ENCODE measurements at regions not wholly inside any gene's neighbourhood (a gene's known extent, or its start where the extent isn't known, plus 50 kb on each side); places are given as distances from the start of the nearest gene placed in this dataset.
A peak's percentile ranks its signal among the peaks of the same experiment; 100 is the strongest.

- Histone ChIP-seq H3K27me3 (ENCODE audit: control insufficient read depth in 3 of 3, insufficient read depth in 3 of 3, low read length in 2 of 3) (no peaks in the 10 kb centered on the region), H3K9ac (ENCODE audit: insufficient read depth in 1 of 2, low read length in 2 of 2) (no peak overlapping the region), H3K36me3 (ENCODE audit: control insufficient read depth in 4 of 4, insufficient read depth in 4 of 4, low read length in 4 of 4) (no peaks in the 10 kb centered on the region), H3K4me3 (no peak overlapping the region), H3K27ac (ENCODE audit: low read depth in 1 of 2, low read length in 1 of 2) (no peak overlapping the region), H3K9me3 (ENCODE audit: control insufficient read depth in 4 of 4, insufficient read depth in 3 of 4, low read length in 3 of 4) (no peaks in the 10 kb centered on the region), H3K4me1 (ENCODE audit: control insufficient read depth in 5 of 5, insufficient read depth in 5 of 5, low read length in 5 of 5) (peaks cover 0 to 22% (median 0%) of the 10 kb centered on the region in 5 donors)
- DNase-seq, result no peak
- no peak for ATAC-seq (ENCODE audit: insufficient read depth, low FRiP score)
- no peak for TF ChIP-seq CTCF (IDR thresholded peaks at IDR 0.05; ENCODE audit: control extremely low read depth, extremely low read depth)
Observed at GRCh38 chr4:126180642-126181041, 865.9 kb downstream of the FAT4 start.

GRCh38 chr4:126182336-126182735 lies 867.6 kb downstream of the FAT4 start:
- H3K4me3 ChIP-seq, result no peak overlapping the region
- TF ChIP-seq CTCF (IDR thresholded peaks at IDR 0.05; ENCODE audit: control extremely low read depth, extremely low read depth), result no peak
- H3K27ac ChIP-seq (ENCODE audit: low read depth in 1 of 2, low read length in 1 of 2), result no peak overlapping the region
- peaks cover 0 to 22% (median 0%) of the 10 kb centered on the region in 5 donors for H3K4me1 ChIP-seq (ENCODE audit: control insufficient read depth in 5 of 5, insufficient read depth in 5 of 5, low read length in 5 of 5)
- no peaks in the 10 kb centered on the region for H3K36me3 ChIP-seq (ENCODE audit: control insufficient read depth in 4 of 4, insufficient read depth in 4 of 4, low read length in 4 of 4)
- WGBS, 2 donors, result 72 to 92% methylated on average over 1 of the region's 1 CpG
- ATAC-seq (ENCODE audit: insufficient read depth, low FRiP score) (no peak), DNase-seq (no peak)
- H3K9ac ChIP-seq (ENCODE audit: insufficient read depth in 1 of 2, low read length in 2 of 2), result no peak overlapping the region
- H3K9me3 ChIP-seq (ENCODE audit: control insufficient read depth in 4 of 4, insufficient read depth in 3 of 4, low read length in 3 of 4), result no peaks in the 10 kb centered on the region
- no peaks in the 10 kb centered on the region for H3K27me3 ChIP-seq (ENCODE audit: control insufficient read depth in 3 of 3, insufficient read depth in 3 of 3, low read length in 2 of 3)

GRCh38 chr4:126182786-126183185 lies 868.0 kb downstream of the FAT4 start:
- WGBS, 2 donors, result 80 to 84% methylated on average over 2 of the region's 2 CpGs
- TF ChIP-seq CTCF (IDR thresholded peaks at IDR 0.05; ENCODE audit: control extremely low read depth, extremely low read depth), result no peak
- H3K27ac ChIP-seq (ENCODE audit: low read depth in 1 of 2, low read length in 1 of 2), result no peak overlapping the region
- DNase-seq (peak; percentile 31 to 94 (median 90)), ATAC-seq (ENCODE audit: insufficient read depth, low FRiP score) (no peak)
- H3K4me3 ChIP-seq, result no peak overlapping the region
- peaks cover 0 to 22% (median 0%) of the 10 kb centered on the region in 5 donors for H3K4me1 ChIP-seq (ENCODE audit: control insufficient read depth in 5 of 5, insufficient read depth in 5 of 5, low read length in 5 of 5)
- H3K36me3 ChIP-seq (ENCODE audit: control insufficient read depth in 4 of 4, insufficient read depth in 4 of 4, low read length in 4 of 4), result no peaks in the 10 kb centered on the region
- no peaks in the 10 kb centered on the region for H3K27me3 ChIP-seq (ENCODE audit: control insufficient read depth in 3 of 3, insufficient read depth in 3 of 3, low read length in 2 of 3)
- H3K9me3 ChIP-seq (ENCODE audit: control insufficient read depth in 4 of 4, insufficient read depth in 3 of 4, low read length in 3 of 4), result no peaks in the 10 kb centered on the region
- H3K9ac ChIP-seq (ENCODE audit: insufficient read depth in 1 of 2, low read length in 2 of 2), result no peak overlapping the region

GRCh38 chr4:126183206-126183605 lies 868.5 kb downstream of the FAT4 start:
- WGBS, 2 donors, result 72 to 81% methylated on average over 2 of the region's 2 CpGs
- DNase-seq, result peak in 2 of 3 donors; percentile 73 to 76

More at GRCh38 chr4:126183206-126183605, 868.5 kb downstream of the FAT4 start:
- no peaks in the 10 kb centered on the region for H3K36me3 ChIP-seq (ENCODE audit: control insufficient read depth in 4 of 4, insufficient read depth in 4 of 4, low read length in 4 of 4)
- H3K4me3 ChIP-seq, result no peak overlapping the region
- H3K27me3 ChIP-seq (ENCODE audit: control insufficient read depth in 3 of 3, insufficient read depth in 3 of 3, low read length in 2 of 3), result no peaks in the 10 kb centered on the region
- no peak for TF ChIP-seq CTCF (IDR thresholded peaks at IDR 0.05; ENCODE audit: control extremely low read depth, extremely low read depth)
- H3K4me1 ChIP-seq (ENCODE audit: control insufficient read depth in 5 of 5, insufficient read depth in 5 of 5, low read length in 5 of 5), result peaks cover 0 to 22% (median 0%) of the 10 kb centered on the region in 5 donors
- no peaks in the 10 kb centered on the region for H3K9me3 ChIP-seq (ENCODE audit: control insufficient read depth in 4 of 4, insufficient read depth in 3 of 4, low read length in 3 of 4)
- H3K27ac ChIP-seq (ENCODE audit: low read depth in 1 of 2, low read length in 1 of 2), result no peak overlapping the region
- ATAC-seq (ENCODE audit: insufficient read depth, low FRiP score), result no peak
- H3K9ac ChIP-seq (ENCODE audit: insufficient read depth in 1 of 2, low read length in 2 of 2), result no peak overlapping the region

Data from lung (tissue), 11 donors.